ENCODE measurements at regions not wholly inside any gene's neighbourhood (a gene's known extent, or its start where the extent isn't known, plus 50 kb on each side); places are given as distances from the start of the nearest gene placed in this dataset.

DNA sequence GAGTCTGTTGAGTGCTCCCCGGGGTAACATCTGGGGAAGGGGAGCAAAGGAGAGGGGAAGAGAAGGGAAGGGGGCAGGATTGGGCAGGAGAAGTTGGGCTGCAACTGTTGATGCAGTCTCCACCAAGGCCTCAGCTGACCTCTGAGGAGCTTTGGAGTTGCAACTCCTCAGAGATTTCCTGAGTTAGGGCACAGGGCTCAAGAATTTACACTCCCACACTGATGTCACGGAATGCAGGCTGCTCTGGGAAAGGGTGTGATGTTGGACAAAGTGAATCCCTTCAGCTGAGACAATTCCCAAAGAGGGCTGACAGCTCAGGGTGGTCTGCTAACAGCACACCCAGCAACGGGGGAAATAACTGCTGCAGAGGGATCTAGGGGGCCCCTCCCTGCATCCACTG, 295.6 kb downstream of the PCNX1 start:
- DNase-seq (ENCODE audit: low spot score) = no peak

DNA sequence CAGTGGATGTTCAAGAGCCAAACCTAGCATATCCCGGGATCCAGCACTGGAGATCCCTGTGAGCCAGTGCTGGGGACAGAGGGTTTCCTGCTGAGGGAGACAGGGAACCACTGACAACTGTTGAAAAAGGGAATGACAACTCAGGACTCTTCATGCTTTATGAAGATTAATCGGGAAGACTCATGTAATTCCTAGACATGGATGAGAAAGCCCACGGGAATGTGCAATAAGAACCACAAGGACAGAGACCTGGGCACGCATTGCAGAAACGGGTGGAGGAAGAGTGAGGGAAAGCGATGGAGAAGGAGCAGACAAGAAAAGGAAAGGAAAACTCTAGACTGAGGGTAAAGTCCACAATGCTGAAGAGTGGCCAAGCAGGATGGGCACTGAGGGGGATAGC, 296.0 kb downstream of the PCNX1 start:
- no peak for DNase-seq (ENCODE audit: low spot score)

- DNase-seq (ENCODE audit: low spot score) = no peak
Measured at GRCh38 chr14:71204231-71204630, 297.0 kb downstream of the PCNX1 start.

GRCh38 chr14:71204768-71205167, 297.5 kb downstream of the PCNX1 start:
- no peak for DNase-seq (ENCODE audit: low spot score)

- no peak for DNase-seq (ENCODE audit: low spot score)
Measured at GRCh38 chr14:71206123-71206522, 298.9 kb downstream of the PCNX1 start.

- DNase-seq (ENCODE audit: low spot score) = no peak
Measured at GRCh38 chr14:71206766-71207371, 299.6 kb downstream of the PCNX1 start.

GRCh38 chr14:71208702-71209357, 301.6 kb downstream of the PCNX1 start:
- DNase-seq (ENCODE audit: low spot score) = no peak

- DNase-seq (ENCODE audit: low spot score) = no peak
Measured at GRCh38 chr14:71209888-71210287, 302.6 kb downstream of the PCNX1 start.

DNA sequence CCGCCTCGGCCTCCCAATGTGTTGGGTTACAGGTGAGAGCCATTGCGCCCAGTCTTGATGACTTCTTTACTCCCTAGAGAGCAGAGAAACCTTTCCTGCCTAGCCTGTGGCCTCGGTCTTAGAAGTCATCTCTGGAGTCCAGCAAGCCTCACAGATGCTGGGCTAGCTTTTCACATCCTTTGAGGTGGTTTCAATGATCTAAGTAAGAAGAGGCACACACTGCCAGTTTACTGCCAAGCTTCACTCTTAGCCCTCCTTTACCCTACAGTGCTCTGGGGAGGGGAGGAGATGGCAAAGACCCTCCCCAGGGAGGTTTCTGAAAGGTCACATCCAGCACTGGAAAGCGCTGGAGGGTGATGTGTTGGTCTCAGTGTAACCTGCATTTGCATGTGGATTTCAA, 304.8 kb downstream of the PCNX1 start:
- no peak for DNase-seq (ENCODE audit: low spot score)

DNA sequence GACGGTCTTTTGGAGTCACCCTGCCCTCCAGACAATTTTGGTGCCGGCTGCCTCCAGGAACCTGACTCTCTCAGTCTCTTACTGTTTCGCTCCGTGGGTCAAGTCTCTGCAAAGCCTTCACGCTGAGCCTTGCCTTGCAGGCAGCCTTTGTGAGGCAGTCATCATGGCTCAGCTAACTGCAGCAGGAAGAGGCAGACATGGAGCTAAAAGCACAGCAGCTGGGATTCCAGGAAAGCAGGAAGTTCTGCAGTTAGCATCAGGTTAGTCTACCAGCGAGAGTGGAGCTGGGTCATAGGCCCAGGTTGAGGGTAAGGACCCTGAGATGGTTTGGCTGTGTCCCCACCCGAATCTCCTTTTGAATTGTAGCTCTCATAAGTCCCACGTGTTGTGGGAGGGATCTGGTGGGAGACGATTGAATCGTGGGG, 305.4 kb downstream of the PCNX1 start:
- DNase-seq (ENCODE audit: low spot score) = no peak

DNA sequence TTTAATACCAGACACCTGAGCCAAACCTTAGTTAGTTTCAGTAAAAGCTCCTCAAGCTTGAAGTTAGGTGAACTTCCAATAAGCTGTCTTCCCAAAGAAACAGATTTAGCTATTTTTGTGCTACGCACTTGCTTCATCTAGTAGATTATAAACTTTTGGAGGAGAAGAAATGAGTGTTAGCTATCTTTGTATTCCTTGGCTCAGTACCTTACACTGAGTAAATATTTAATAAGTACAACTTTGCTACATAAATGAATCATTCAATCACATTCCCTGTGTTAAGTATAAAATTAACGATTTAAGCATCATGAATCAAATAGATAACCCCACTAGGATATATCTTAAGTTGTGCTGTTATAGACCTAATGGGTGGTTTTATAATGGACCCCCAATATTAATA, 307.0 kb downstream of the PCNX1 start:
- no peak for DNase-seq (ENCODE audit: low spot score)

GRCh38 chr14:71220462-71220861, 313.2 kb downstream of the PCNX1 start:
- DNase-seq (ENCODE audit: low spot score) = no peak

- no peak for DNase-seq (ENCODE audit: low spot score)
Measured at GRCh38 chr14:71221119-71221518, 313.9 kb downstream of the PCNX1 start.

DNA sequence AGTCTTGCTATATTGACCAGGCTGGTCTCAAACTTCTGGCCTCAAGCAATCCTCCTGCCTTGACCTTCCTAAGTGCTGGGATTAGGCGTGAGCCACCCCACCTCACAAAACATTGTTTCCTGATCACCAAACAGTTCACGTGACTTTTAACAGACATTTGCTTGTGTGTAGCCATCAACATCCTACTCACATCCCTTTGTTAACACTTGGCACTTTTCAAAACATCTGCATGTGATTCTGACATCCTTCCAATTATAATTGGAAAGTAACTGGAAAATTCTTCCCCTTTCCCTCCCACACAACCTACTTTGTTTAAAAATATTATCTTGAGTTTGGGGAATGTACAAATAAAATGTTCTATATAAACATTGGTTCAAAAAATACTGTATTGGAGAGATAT, 317.9 kb downstream of the PCNX1 start:
- DNase-seq (ENCODE audit: low spot score) = no peak

GRCh38 chr14:71228711-71229110, 321.5 kb downstream of the PCNX1 start:
- no peak for DNase-seq (ENCODE audit: low spot score)

DNA sequence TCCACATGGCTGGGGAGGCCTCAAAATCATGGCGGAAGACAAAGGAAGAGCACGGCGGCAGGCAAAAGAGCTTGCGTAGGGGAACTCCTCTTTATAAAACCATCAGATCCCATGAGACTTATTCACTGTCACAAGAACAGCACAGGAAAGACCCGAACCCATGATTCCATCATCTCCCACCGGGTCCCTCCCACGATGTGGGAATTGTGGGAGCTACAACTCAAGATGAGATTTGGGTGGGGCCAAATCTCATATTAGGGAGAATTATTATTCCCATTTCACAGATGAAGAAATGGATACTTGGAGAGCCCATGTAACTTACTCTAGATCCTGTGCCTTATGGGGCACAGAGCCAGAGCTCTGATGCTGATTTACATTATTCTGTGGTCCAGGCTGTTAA, 322.6 kb downstream of the PCNX1 start:
- DNase-seq (ENCODE audit: low spot score) = no peak

DNA sequence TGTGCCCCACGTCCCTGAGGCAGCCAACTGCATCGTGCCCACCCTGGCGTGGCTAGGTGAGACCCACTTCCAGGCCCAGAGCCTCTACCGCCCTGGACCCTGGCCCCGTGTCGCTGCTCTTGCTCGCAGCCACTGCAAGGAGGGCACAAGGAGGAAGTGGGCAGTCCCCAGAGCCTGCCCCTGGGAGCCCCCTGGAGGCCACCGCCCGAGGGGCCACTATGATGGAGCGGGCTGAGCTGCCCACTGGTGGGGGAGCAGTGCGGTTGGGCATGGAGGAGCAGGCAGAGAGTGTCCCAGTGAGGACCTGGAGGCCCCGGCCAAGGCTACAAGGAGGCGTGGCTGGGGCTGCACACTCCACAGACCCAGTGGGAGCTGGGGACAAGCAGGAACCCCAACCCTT, 323.6 kb downstream of the PCNX1 start:
- no peak for DNase-seq (ENCODE audit: low spot score)

- no peak for DNase-seq (ENCODE audit: low spot score)
Measured at GRCh38 chr14:71231521-71232393, 324.5 kb downstream of the PCNX1 start.

GRCh38 chr14:71232506-71232905, 325.2 kb downstream of the PCNX1 start:
- no peak for DNase-seq (ENCODE audit: low spot score)

DNA sequence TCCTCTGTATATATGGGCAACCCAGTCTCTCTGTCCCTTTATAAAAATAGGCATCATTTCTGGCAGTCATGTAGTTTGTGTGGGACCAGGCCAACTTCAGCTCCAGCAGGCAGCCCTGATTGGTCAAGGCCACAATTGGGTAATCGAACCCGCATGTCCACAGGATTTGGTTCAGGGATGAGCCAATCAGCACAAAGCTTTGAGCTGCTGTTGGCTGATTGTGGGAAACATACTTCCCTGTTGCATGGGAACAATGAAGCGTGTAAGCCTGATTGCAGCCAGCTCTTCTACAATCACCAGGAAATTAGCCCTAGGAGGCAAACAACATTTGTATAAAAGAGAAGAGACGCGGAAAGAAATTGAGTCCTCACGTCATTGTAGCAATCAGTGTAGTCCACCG, 328.6 kb downstream of the PCNX1 start:
- DNase-seq (ENCODE audit: low spot score) = no peak

GRCh38 chr14:71236487-71236886, 329.2 kb downstream of the PCNX1 start:
- no peak for DNase-seq (ENCODE audit: low spot score)

GRCh38 chr14:71237556-71237955, 330.3 kb downstream of the PCNX1 start:
- no peak for DNase-seq (ENCODE audit: low spot score)

- DNase-seq (ENCODE audit: low spot score) = no peak
Measured at GRCh38 chr14:71238835-71239234, 331.6 kb downstream of the PCNX1 start.
